SK-N-MC (cell line): ENCODE measurements at regions not wholly inside any gene's neighbourhood (a gene's known extent, or its start where the extent isn't known, plus 50 kb on each side); places are given as distances from the start of the nearest gene placed in this dataset.
"Not testable (repeated sequence)": the region's sequence is repeated elsewhere in the genome, so short reads cannot be mapped to it uniquely, and the experiment has no call there.

Experiments
- DNase-seq: peaks from one replicate; pipeline ENCODE4 v3.0.0-alpha.2; 2011; ENCODE audit warnings: low read depth, low spot score
- H3K27ac ChIP-seq: fragments of 200-600 bp; sonication (generic); 2 replicates; pipeline ENCODE4 v1.5.1; 2016; ENCODE audit warnings: mixed run types
- H3K36me3 ChIP-seq: fragments of 200-600 bp; sonication (generic); 2 replicates; pipeline ENCODE4 v1.6.1; 2017; ENCODE audit warnings: antibody characterized with exemption, low read length, mixed read lengths; ENCODE audit not compliant: insufficient read depth
- H3K4me3 ChIP-seq: fragments of 200-600 bp; sonication (generic); 2 replicates; pipeline ENCODE4 v1.5.1; 2016
- H3K9ac ChIP-seq: fragments of 200-600 bp; sonication (generic); 2 replicates; pipeline ENCODE4 v1.8.0; 2017; ENCODE audit warnings: mixed run types, mixed read lengths; ENCODE audit not compliant: insufficient read length
- H3K9me3 ChIP-seq: fragments of 200-600 bp; sonication (generic); 2 replicates; pipeline ENCODE4 v1.6.1; 2017; ENCODE audit warnings: low read depth, mild to moderate bottlenecking, antibody characterized with exemption, low read length, moderate library complexity, mixed read lengths
- EZH2 ChIP-seq: fragments of 200-600 bp; sonication (generic); IDR thresholded peaks from one replicate; pipeline ENCODE4 v1.6.1; 2017; ENCODE audit warnings: antibody characterized with exemption
- FOXP2 ChIP-seq: optimal IDR thresholded peaks from 2 replicates; pipeline ENCODE3; 2011; ENCODE audit warnings: mild to moderate bottlenecking, moderate library complexity; ENCODE audit not compliant: insufficient read depth; ENCODE audit errors: extremely low read length, control extremely low read depth
- POLR2AphosphoS5 ChIP-seq: IDR thresholded peaks from 2 replicates; pipeline ENCODE4 v1.6.1; 2012; ENCODE audit warnings: mild to moderate bottlenecking, low read depth, low read length, borderline replicate concordance

GRCh38 chr6:121691126-121691551, 255.7 kb downstream of the GJA1 start:
- DNase-seq, result no peak
- Histone ChIP-seq H3K4me3 (no peak overlapping the region), H3K9me3 (no peaks in the 10 kb centered on the region), H3K36me3 (no peaks in the 10 kb centered on the region), H3K27ac (no peak overlapping the region), H3K9ac (no peak overlapping the region)
- TF ChIP-seq EZH2 (no peak), FOXP2 (no peak), POLR2AphosphoS5 (no peak)

GRCh38 chr6:121694389-121694788, 258.9 kb downstream of the GJA1 start:
- Histone ChIP-seq H3K27ac (no peak overlapping the region; the same call in 1 of the 2 replicates), H3K9me3 (no peaks in the 10 kb centered on the region), H3K9ac (no peak overlapping the region), H3K36me3 (no peaks in the 10 kb centered on the region), H3K4me3 (no peak overlapping the region)
- DNase-seq, result no peak
- TF ChIP-seq EZH2 (no peak), FOXP2 (no peak), POLR2AphosphoS5 (no peak)

GRCh38 chr6:121694801-121695251, 259.4 kb downstream of the GJA1 start:
- no peak overlapping the region; the same call in 1 of the 2 replicates for H3K27ac ChIP-seq

GRCh38 chr6:121695329-121695728, 259.9 kb downstream of the GJA1 start:
- Histone ChIP-seq H3K4me3 (no peak overlapping the region), H3K9ac (no peak overlapping the region), H3K36me3 (no peaks in the 10 kb centered on the region), H3K9me3 (no peaks in the 10 kb centered on the region), H3K27ac (no peak overlapping the region)
- TF ChIP-seq POLR2AphosphoS5 (no peak), FOXP2 (no peak)
- DNase-seq, result no peak

More at GRCh38 chr6:121694801-121695251, 259.4 kb downstream of the GJA1 start:
- no peak overlapping the region for H3K4me3 ChIP-seq
- H3K36me3 ChIP-seq, result no peaks in the 10 kb centered on the region
- H3K9ac ChIP-seq, result no peak overlapping the region
- TF ChIP-seq FOXP2 (no peak), POLR2AphosphoS5 (no peak), EZH2 (no peak)
- no peaks in the 10 kb centered on the region for H3K9me3 ChIP-seq
- no peak for DNase-seq

DNA sequence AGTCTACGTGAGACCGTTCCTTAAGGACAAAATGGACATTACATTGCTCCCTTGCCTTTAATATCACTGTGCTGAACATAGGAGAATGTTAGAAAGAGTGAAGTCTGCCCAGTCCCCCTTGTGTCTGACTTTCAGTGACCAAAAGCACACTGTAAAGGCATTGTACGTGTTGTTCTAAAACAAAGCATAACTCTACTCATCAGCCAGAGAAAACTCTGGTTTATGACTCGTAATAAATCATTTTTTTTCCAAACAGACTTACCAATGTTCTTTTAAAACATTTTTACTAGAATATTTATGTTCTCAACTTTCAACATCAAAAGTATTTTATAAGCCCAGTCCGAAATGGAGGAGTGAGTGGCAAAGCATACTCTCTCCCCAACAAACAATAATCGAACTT, 262.5 kb downstream of the GJA1 start:
- no peak for DNase-seq
- H3K27ac ChIP-seq, result no peak overlapping the region
- no peak overlapping the region for H3K9ac ChIP-seq
- H3K9me3 ChIP-seq, result no peaks in the 10 kb centered on the region
- H3K36me3 ChIP-seq, result no peaks in the 10 kb centered on the region
- TF ChIP-seq POLR2AphosphoS5 (no peak), FOXP2 (no peak), EZH2 (no peak)
- no peak overlapping the region for H3K4me3 ChIP-seq

DNA sequence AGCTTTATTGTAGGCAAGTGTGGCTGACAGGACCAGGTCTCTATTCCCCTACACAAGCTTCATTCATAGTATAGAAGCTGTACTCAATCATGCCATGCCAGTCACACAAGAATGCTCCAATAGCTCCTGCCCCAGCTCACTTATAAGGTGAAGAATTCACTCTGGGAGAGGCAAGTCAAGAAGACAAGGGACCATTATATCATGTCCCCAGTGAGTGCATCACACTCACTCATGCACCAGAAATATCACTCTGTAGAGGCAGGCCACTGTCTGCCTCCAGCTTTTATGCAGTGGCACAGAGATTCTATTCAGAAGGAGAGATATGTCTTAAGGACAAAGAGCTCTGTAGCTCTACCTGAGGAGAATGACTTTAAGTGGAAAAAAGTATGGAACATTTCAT, 263.2 kb downstream of the GJA1 start:
- no peak for DNase-seq
- no peaks in the 10 kb centered on the region for H3K9me3 ChIP-seq
- TF ChIP-seq POLR2AphosphoS5 (no peak), FOXP2 (no peak), EZH2 (no peak)
- no peak overlapping the region for H3K4me3 ChIP-seq
- no peaks in the 10 kb centered on the region for H3K36me3 ChIP-seq
- no peak overlapping the region for H3K27ac ChIP-seq
- no peak overlapping the region for H3K9ac ChIP-seq

DNA sequence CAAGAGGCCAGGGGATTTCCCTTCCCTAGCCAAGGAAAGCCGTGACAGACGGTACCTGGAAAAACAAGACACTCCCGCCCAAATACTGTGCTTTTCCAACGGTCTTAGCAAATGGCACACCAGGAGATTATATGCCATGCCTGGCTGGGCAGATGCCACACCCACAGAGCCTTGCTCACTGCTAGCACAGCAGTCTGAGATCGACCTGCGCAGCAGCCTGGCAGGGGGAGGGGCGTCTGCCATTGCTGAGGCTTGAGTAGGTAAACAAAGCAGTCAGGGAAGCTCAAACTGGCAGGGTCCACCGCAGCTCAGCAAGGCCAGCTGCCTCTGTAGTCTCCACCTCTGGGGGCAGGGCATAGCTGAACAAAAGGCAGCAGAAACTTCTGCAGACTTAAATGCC, 267.7 kb downstream of the GJA1 start:
- H3K27ac ChIP-seq, H3K4me3 ChIP-seq, H3K36me3 ChIP-seq, DNase-seq, H3K9me3 ChIP-seq, H3K9ac ChIP-seq: not testable (repeated sequence)

- H3K36me3 ChIP-seq, result no peaks in the 10 kb centered on the region
- no peak overlapping the region for H3K9ac ChIP-seq
- DNase-seq, result no peak
- H3K27ac ChIP-seq, result no peak overlapping the region
- TF ChIP-seq FOXP2 (no peak), POLR2AphosphoS5 (no peak), EZH2 (no peak)
- H3K4me3 ChIP-seq, result no peak overlapping the region
- H3K9me3 ChIP-seq, result no peaks in the 10 kb centered on the region
Observed at GRCh38 chr6:121711472-121711871, 276.0 kb downstream of the GJA1 start.

DNA sequence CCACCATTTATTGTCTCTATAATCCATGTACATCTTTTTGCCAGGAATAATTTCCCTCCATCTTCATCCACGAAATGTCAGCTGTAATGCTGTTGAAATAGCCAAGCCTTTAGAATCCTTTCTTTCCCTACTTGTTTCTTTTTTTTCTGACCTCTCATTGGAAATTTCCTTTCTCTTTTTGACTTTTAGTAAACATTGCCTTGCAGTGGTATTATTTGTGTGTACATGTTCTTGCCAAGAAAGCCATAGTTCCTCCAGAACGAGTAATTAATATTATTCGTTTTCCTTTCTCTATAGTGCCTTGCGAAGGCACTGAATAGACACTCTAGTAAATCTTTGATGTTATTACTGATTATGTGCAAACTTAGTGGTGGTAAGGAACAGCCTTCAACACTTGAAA, 282.2 kb downstream of the GJA1 start:
- no peaks in the 10 kb centered on the region for H3K9me3 ChIP-seq
- no peaks in the 10 kb centered on the region for H3K36me3 ChIP-seq
- no peak overlapping the region for H3K4me3 ChIP-seq
- no peak overlapping the region for H3K9ac ChIP-seq
- no peak for DNase-seq
- TF ChIP-seq POLR2AphosphoS5 (no peak), EZH2 (no peak), FOXP2 (no peak)
- H3K27ac ChIP-seq, result no peak overlapping the region

DNA sequence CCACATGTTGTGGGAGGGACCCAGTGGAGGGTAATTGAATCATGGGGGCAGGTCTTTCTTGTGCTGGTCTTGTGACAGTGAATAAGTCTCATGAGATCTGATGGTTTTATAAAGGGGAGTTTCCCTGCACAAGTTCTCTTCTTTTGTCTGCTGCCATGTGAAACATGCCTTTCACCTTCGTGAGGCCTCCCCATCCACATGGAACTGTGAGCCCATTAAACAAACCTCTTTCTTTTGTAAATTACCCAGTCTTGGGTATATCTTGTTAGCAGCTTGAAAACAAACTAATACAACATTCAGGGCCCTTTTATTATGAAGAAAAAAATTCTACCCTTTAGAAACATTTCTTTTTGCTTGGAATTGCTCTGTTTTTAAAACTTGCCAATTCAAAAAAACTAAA, 285.4 kb downstream of the GJA1 start:
- not testable (repeated sequence) for H3K9me3 ChIP-seq, DNase-seq, H3K27ac ChIP-seq, H3K9ac ChIP-seq, H3K36me3 ChIP-seq, H3K4me3 ChIP-seq

DNA sequence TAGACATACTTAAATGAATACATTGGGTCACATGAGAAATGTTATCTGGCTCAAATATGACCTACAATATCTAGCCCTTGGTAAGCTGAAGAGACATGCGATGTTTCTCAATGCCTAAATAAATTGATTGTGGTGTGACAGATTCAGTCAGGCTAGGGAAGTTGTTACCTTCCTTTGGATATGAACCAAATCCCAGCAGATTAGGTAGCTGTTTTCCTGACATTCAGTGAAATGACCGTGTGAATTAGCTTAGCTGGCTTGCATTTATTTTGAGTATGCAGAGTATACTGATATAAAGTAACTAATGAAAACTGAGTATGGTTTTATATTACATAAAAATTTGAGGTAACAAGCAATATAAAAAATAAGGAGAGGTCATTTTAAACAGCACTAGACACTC, 288.2 kb downstream of the GJA1 start:
- no peak overlapping the region for H3K4me3 ChIP-seq
- no peaks in the 10 kb centered on the region for H3K9me3 ChIP-seq
- DNase-seq, result no peak
- no peaks in the 10 kb centered on the region for H3K36me3 ChIP-seq
- no peak overlapping the region for H3K9ac ChIP-seq
- H3K27ac ChIP-seq, result no peak overlapping the region
- TF ChIP-seq EZH2 (no peak), POLR2AphosphoS5 (no peak), FOXP2 (no peak)
